Fibroblast of villous mesenchyme (primary cell): ENCODE measurements at regions not wholly inside any gene's neighbourhood (a gene's known extent, or its start where the extent isn't known, plus 50 kb on each side); places are given as distances from the start of the nearest gene placed in this dataset.

ENCODE experiments used
- DNase-seq: peaks from one replicate; pipeline ENCODE4 v3.0.0-alpha.2; 2010; ENCODE audit warnings: low read depth
- H3K4me3 ChIP-seq: 2 replicates; pipeline ENCODE4 v1.5.1; 2011; ENCODE audit warnings: low read depth, mild to moderate bottlenecking, low read length
- CTCF ChIP-seq: IDR thresholded peaks from 2 replicates; pipeline ENCODE4 v1.5.1; 2012; ENCODE audit warnings: low read depth, mild to moderate bottlenecking, low read length; ENCODE audit not compliant: insufficient read depth

GRCh38 chr5:28737682-28738081, 1699.3 kb upstream of the CDH9 start:
- no peak for TF ChIP-seq CTCF
- H3K4me3 ChIP-seq = no peak overlapping the region

GRCh38 chr5:28737222-28737621, 1698.8 kb upstream of the CDH9 start:
- DNase-seq = no peak
- no peak overlapping the region for H3K4me3 ChIP-seq
- no peak for TF ChIP-seq CTCF

More at GRCh38 chr5:28737682-28738081, 1699.3 kb upstream of the CDH9 start:
- no peak for DNase-seq

- TF ChIP-seq CTCF = no peak
- DNase-seq = no peak
- no peak overlapping the region for H3K4me3 ChIP-seq
Observed at GRCh38 chr5:28734396-28734795, 1696.0 kb upstream of the CDH9 start.

- no peak for DNase-seq
- H3K4me3 ChIP-seq = no peak overlapping the region
- TF ChIP-seq CTCF = no peak
Observed at GRCh38 chr5:28729067-28729466, 1690.7 kb upstream of the CDH9 start.

GRCh38 chr5:28726815-28727214, 1688.4 kb upstream of the CDH9 start:
- no peak for TF ChIP-seq CTCF
- no peak for DNase-seq
- H3K4me3 ChIP-seq = no peak overlapping the region

GRCh38 chr5:28725001-28725400, 1686.6 kb upstream of the CDH9 start:
- DNase-seq = no peak
- TF ChIP-seq CTCF = no peak
- no peak overlapping the region for H3K4me3 ChIP-seq

- DNase-seq = no peak
- no peak for TF ChIP-seq CTCF
- no peak overlapping the region for H3K4me3 ChIP-seq
Observed at GRCh38 chr5:28714907-28715698, 1676.7 kb upstream of the CDH9 start.
